IMR-90 (cell line): ENCODE measurements at regions not wholly inside any gene's neighbourhood (a gene's known extent, or its start where the extent isn't known, plus 50 kb on each side); places are given as distances from the start of the nearest gene placed in this dataset.

ENCODE experiments used
- ATAC-seq: fragments of 200-7000 bp; cut with Tn5 transposase; 2 replicates; pipeline ENCODE4 v1.9.1; 2020; ENCODE audit warnings: low read depth, mild to moderate bottlenecking, moderate library complexity
- BruUV-seq: library from RNA; stranded (reverse); fragments of 400-500 nt; replicated peaks from 2 replicates; lab custom pipeline; 2021; lab: Mats Ljungman, UMichigan
- CTCF ChIA-PET: fragments of 300-600 bp; formaldehyde crosslinking; extraction: SDS; loops from one replicate; lab custom pipeline; 2021; ENCODE audit warnings: antibody characterized with exemption; lab: Yijun Ruan, JAX
- POLR2A ChIA-PET: fragments of 300-600 bp; sonication (Branson Sonifier 250); formaldehyde crosslinking; loops from one replicate; lab custom pipeline; 2022; ENCODE audit warnings: antibody characterized with exemption; ENCODE audit not compliant: unreplicated experiment; lab: Charles Lee
- DNase-seq: peaks from one replicate; pipeline ENCODE4 v3.0.0; 2013
- H2AFZ ChIP-seq: replicated peaks from 2 replicates; pipeline ENCODE3; 2013; ENCODE audit warnings: low read length, mild to moderate bottlenecking; ENCODE audit not compliant: poor library complexity
- H2AK5ac ChIP-seq: 2 replicates; pipeline ENCODE4 v1.6.1; 2013; ENCODE audit warnings: low read depth, low read length, inconsistent platforms
- H2AK9ac ChIP-seq: replicated peaks from 2 replicates; pipeline ENCODE3; 2013; ENCODE audit warnings: mild to moderate bottlenecking, low read depth, low read length, moderate library complexity; ENCODE audit not compliant: poor library complexity
- H2BK120ac ChIP-seq: 2 replicates; pipeline ENCODE4 v1.6.1; 2013; ENCODE audit warnings: low read depth, low read length, inconsistent platforms
- H2BK15ac ChIP-seq: 3 replicates; pipeline ENCODE4 v1.6.1; 2013; ENCODE audit warnings: low read depth, low read length, inconsistent platforms
- H2BK20ac ChIP-seq: 2 replicates; pipeline ENCODE4 v1.6.1; 2013; ENCODE audit warnings: low read depth, mild to moderate bottlenecking, inconsistent platforms, low read length, moderate library complexity
- H2BK5ac ChIP-seq: 2 replicates; pipeline ENCODE4 v1.6.1; 2013; ENCODE audit warnings: mild to moderate bottlenecking, low read depth, low read length, inconsistent platforms; ENCODE audit not compliant: poor library complexity, severe bottlenecking
- H3K14ac ChIP-seq: replicated peaks from 2 replicates; pipeline ENCODE4 v1.6.1; 2013; ENCODE audit warnings: low read depth, low read length, inconsistent platforms
- H3K18ac ChIP-seq: 2 replicates; pipeline ENCODE4 v1.6.1; 2013; ENCODE audit warnings: low read depth, low read length, control low read depth
- H3K23ac ChIP-seq: 2 replicates; pipeline ENCODE4 v1.6.1; 2013; ENCODE audit warnings: low read depth, low read length, inconsistent platforms
- H3K27ac ChIP-seq: 2 replicates; pipeline ENCODE4 v1.5.1; 2013; ENCODE audit warnings: mild to moderate bottlenecking, control low read depth, low read length; ENCODE audit not compliant: insufficient read depth
- H3K27me3 ChIP-seq: 2 replicates; pipeline ENCODE4 v1.6.1; 2013; ENCODE audit warnings: low read length; ENCODE audit not compliant: control insufficient read depth, insufficient read depth
- H3K36me3 ChIP-seq: 2 replicates; pipeline ENCODE4 v1.6.1; 2013; ENCODE audit warnings: low read length, mixed read lengths; ENCODE audit not compliant: control insufficient read depth, insufficient read depth
- H3K4ac ChIP-seq: 2 replicates; pipeline ENCODE4 v1.6.1; 2013; ENCODE audit warnings: low read depth, low read length, inconsistent platforms
- H3K4me1 ChIP-seq: 2 replicates; pipeline ENCODE4 v1.6.1; 2013; ENCODE audit warnings: low read length, mixed read lengths; ENCODE audit not compliant: control insufficient read depth, insufficient read depth
- H3K4me2 ChIP-seq: 2 replicates; pipeline ENCODE4 v1.6.1; 2013; ENCODE audit warnings: low read depth, mild to moderate bottlenecking, control low read depth, low read length, moderate library complexity
- H3K4me3 ChIP-seq: 2 replicates; pipeline ENCODE4 v1.5.1; 2013; ENCODE audit warnings: low read depth, mild to moderate bottlenecking, control low read depth, low read length, moderate library complexity; ENCODE audit not compliant: insufficient read depth
- H3K56ac ChIP-seq: 2 replicates; pipeline ENCODE4 v1.6.1; 2013; ENCODE audit warnings: low read length, inconsistent platforms; ENCODE audit not compliant: insufficient read depth; ENCODE audit errors: extremely low read depth
- H3K79me1 ChIP-seq, 2 experiments: 2 replicates each; pipeline ENCODE4 v1.6.1; 2013; ENCODE audit warnings: low read length in 2 of 2, inconsistent platforms in 1 of 2, low read depth in 1 of 2
- H3K9ac ChIP-seq: 2 replicates; pipeline ENCODE4 v1.6.1; 2013; ENCODE audit warnings: low read depth, low read length, control low read depth
- H3K9me1 ChIP-seq: 2 replicates; pipeline ENCODE4 v1.6.1; 2013; ENCODE audit warnings: low read length, inconsistent platforms; ENCODE audit not compliant: insufficient read depth
- H3K9me3 ChIP-seq: 2 replicates; pipeline ENCODE4 v1.6.1; 2013; ENCODE audit warnings: low read length; ENCODE audit not compliant: control insufficient read depth, insufficient read depth
- H4K20me1 ChIP-seq: 2 replicates; pipeline ENCODE4 v1.6.1; 2013; ENCODE audit warnings: low read length, inconsistent platforms; ENCODE audit not compliant: insufficient read depth
- H4K5ac ChIP-seq: 2 replicates; pipeline ENCODE4 v1.6.1; 2013; ENCODE audit warnings: mild to moderate bottlenecking, low read depth, low read length, control low read depth
- H4K8ac ChIP-seq, 2 experiments: 2 replicates each; pipeline ENCODE4 v1.6.1; 2013; ENCODE audit warnings: low read depth in 2 of 2, low read length in 2 of 2, control low read depth in 1 of 2, inconsistent platforms in 1 of 2
- H4K91ac ChIP-seq: 2 replicates; pipeline ENCODE4 v1.6.1; 2013; ENCODE audit warnings: low read depth, low read length, inconsistent platforms; ENCODE audit not compliant: insufficient read depth
- BHLHE40 ChIP-seq: fragments of 150-350 bp; IDR thresholded peaks from 2 replicates; pipeline ENCODE4 v1.6.1; 2016; ENCODE audit warnings: mild to moderate bottlenecking, low read depth, low read length
- CEBPB ChIP-seq: IDR thresholded peaks from 2 replicates; pipeline ENCODE4 v1.6.1; 2012; ENCODE audit warnings: low read depth, low read length, improper control_type of control experiment
- CHD1 ChIP-seq: IDR thresholded peaks from 2 replicates; pipeline ENCODE4 v1.6.1; 2012; ENCODE audit warnings: low read depth, low read length, improper control_type of control experiment
- ELK1 ChIP-seq: fragments of 150-350 bp; IDR thresholded peaks from 2 replicates; pipeline ENCODE4 v1.6.1; 2016; ENCODE audit warnings: low read depth, mild to moderate bottlenecking, low read length, moderate library complexity, borderline replicate concordance
- FOS ChIP-seq: fragments of 150-350 bp; IDR thresholded peaks from 2 replicates; pipeline ENCODE4 v1.6.1; 2016; ENCODE audit warnings: low read depth, low read length
- MAFK ChIP-seq: IDR thresholded peaks from 2 replicates; pipeline ENCODE4 v1.6.1; 2012; ENCODE audit warnings: low read depth, low read length, improper control_type of control experiment
- MAZ ChIP-seq: IDR thresholded peaks from 2 replicates; pipeline ENCODE4 v1.6.1; 2012; ENCODE audit warnings: low read depth, mild to moderate bottlenecking, low read length, improper control_type of control experiment, moderate library complexity, borderline replicate concordance
- MXI1 ChIP-seq: IDR thresholded peaks from 2 replicates; pipeline ENCODE4 v1.6.1; 2012; ENCODE audit warnings: low read depth, mild to moderate bottlenecking, low read length, moderate library complexity, borderline replicate concordance
- NFE2L2 ChIP-seq: fragments of 150-350 bp; IDR thresholded peaks from 2 replicates; pipeline ENCODE4 v1.6.1; 2016; ENCODE audit warnings: low read depth, mild to moderate bottlenecking, low read length
- POLR2A ChIP-seq: IDR thresholded peaks from 2 replicates; pipeline ENCODE4 v1.6.1; 2012; ENCODE audit warnings: mild to moderate bottlenecking, low read depth, low read length
- RAD21 ChIP-seq: IDR thresholded peaks from 2 replicates; pipeline ENCODE4 v1.6.1; 2012; ENCODE audit warnings: low read length, improper control_type of control experiment
- RCOR1 ChIP-seq: IDR thresholded peaks from 2 replicates; pipeline ENCODE4 v1.6.1; 2012; ENCODE audit warnings: mild to moderate bottlenecking, low read length, improper control_type of control experiment; ENCODE audit not compliant: insufficient replicate concordance
- RFX5 ChIP-seq: IDR thresholded peaks from 2 replicates; pipeline ENCODE4 v1.8.0; 2012; ENCODE audit warnings: low read depth, mild to moderate bottlenecking, low read length, moderate library complexity
- SMC3 ChIP-seq: fragments of 150-350 bp; IDR thresholded peaks from 2 replicates; pipeline ENCODE4 v1.6.1; 2016; ENCODE audit warnings: low read depth, mild to moderate bottlenecking, antibody characterized with exemption, low read length, moderate library complexity
- USF2 ChIP-seq: fragments of 150-350 bp; IDR thresholded peaks from 2 replicates; pipeline ENCODE4 v1.6.1; 2017; ENCODE audit warnings: mild to moderate bottlenecking, antibody characterized with exemption, low read length, low read depth
- WGBS, 2 experiments: methylation state at CpG; one replicate each; pipeline versions ENCODE4 v1.1.5 to v1.1.7; 2013; ENCODE audit warnings: missing lambda C conversion rate in 2 of 2; ENCODE audit not compliant: insufficient read length in 1 of 2; ENCODE audit errors: extremely low coverage in 2 of 2; 5-methylcytosine and 5-hydroxymethylcytosine counted together
- dilution Hi-C: fragments of 300-500 bp; cut with HindIII; formaldehyde crosslinking; loops from one replicate; pipeline ENCODE4 v1.14.3; 2018; ENCODE audit warnings: low sequenced_read_pairs; ENCODE audit not compliant: unreplicated experiment
- in situ Hi-C: fragments of 300-500 bp; cut with MboI; formaldehyde crosslinking; loops from 3 replicates; pipeline ENCODE4 v1.14.3; 2019; ENCODE audit warnings: low sequenced_read_pairs, inconsistent platforms, mixed read lengths
- intact Hi-C: fragments of 100-400 bp; cut with micrococcal nuclease; formaldehyde crosslinking; loops from 2 replicates; pipeline ENCODE4 v1.10.0; 2022
- TF ChIP-seq, protein P1 (sequence below): conservative IDR thresholded peaks from 2 replicates; pipeline ENCODE4 v1.5.1; 2012; ENCODE audit warnings: mild to moderate bottlenecking, low read depth, low read length, improper control_type of control experiment

- no peak for DNase-seq
- no peak overlapping the region for H2AK9ac ChIP-seq
- CTCF ChIA-PET = no interaction called here
These were observed 262.6 kb upstream of the LYZL1 start for GRCh38 chr10:29026065-29026797.

More at GRCh38 chr10:29026065-29026797, 262.6 kb upstream of the LYZL1 start:
- in situ Hi-C loops = no loop called here
- H3K36me3 ChIP-seq = no peaks in the 10 kb centered on the region
- intact Hi-C loops = no loop called here
- peaks cover 8% of the 10 kb centered on the region for H3K4me1 ChIP-seq
- H2BK5ac ChIP-seq = no peak overlapping the region
- no peaks in the 10 kb centered on the region; the same call in 1 of the 2 replicates for H3K9me3 ChIP-seq
- no peak overlapping the region for H2BK20ac ChIP-seq
- 60% methylated on average over 1 of the region's 10 CpGs; no CpG with 5 or more reads in 1 of the 2 experiments for WGBS, 2 experiments
- no peak overlapping the region for H3K4me2 ChIP-seq
- no peak for ATAC-seq
- H3K79me1 ChIP-seq = no peaks in the 10 kb centered on the region
- no peak overlapping the region for H3K56ac ChIP-seq
- no peaks in the 10 kb centered on the region for H4K20me1 ChIP-seq
- H3K4ac ChIP-seq = no peak overlapping the region
- BruUV-seq = no TSS peak
- H3K27me3 ChIP-seq = peaks cover 8% of the 10 kb centered on the region
- no peak overlapping the region for H4K5ac ChIP-seq
- H2BK120ac ChIP-seq = no peak overlapping the region
- H2AK5ac ChIP-seq = no peak overlapping the region
- no peak overlapping the region for H4K8ac ChIP-seq
- TF ChIP-seq CEBPB (no peak), RFX5 (no peak), ELK1 (no peak), POLR2A (no peak), MAFK (no peak), CHD1 (no peak), RAD21 (no peak), MXI1 (no peak), SMC3 (no peak), USF2 (no peak), FOS (no peak), RCOR1 (no peak), MAZ (no peak), NFE2L2 (no peak), BHLHE40 (no peak)
- TF ChIP-seq, protein P1, sequence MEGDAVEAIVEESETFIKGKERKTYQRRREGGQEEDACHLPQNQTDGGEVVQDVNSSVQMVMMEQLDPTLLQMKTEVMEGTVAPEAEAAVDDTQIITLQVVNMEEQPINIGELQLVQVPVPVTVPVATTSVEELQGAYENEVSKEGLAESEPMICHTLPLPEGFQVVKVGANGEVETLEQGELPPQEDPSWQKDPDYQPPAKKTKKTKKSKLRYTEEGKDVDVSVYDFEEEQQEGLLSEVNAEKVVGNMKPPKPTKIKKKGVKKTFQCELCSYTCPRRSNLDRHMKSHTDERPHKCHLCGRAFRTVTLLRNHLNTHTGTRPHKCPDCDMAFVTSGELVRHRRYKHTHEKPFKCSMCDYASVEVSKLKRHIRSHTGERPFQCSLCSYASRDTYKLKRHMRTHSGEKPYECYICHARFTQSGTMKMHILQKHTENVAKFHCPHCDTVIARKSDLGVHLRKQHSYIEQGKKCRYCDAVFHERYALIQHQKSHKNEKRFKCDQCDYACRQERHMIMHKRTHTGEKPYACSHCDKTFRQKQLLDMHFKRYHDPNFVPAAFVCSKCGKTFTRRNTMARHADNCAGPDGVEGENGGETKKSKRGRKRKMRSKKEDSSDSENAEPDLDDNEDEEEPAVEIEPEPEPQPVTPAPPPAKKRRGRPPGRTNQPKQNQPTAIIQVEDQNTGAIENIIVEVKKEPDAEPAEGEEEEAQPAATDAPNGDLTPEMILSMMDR = no peak
- no peaks in the 10 kb centered on the region for H3K9me1 ChIP-seq
- dilution Hi-C loops = no loop called here
- no peak overlapping the region for H3K27ac ChIP-seq
- POLR2A ChIA-PET = no interaction called here
- H2AFZ ChIP-seq = no peak overlapping the region
- H3K4me3 ChIP-seq = no peak overlapping the region
- H3K9ac ChIP-seq = no peak overlapping the region
- no peak overlapping the region for H2BK15ac ChIP-seq
- no peak overlapping the region for H3K18ac ChIP-seq
- no peak overlapping the region for H3K23ac ChIP-seq
- no peak overlapping the region for H3K14ac ChIP-seq
- no peak overlapping the region for H4K91ac ChIP-seq
